ENCODE measurements at regions not wholly inside any gene's neighbourhood (a gene's known extent, or its start where the extent isn't known, plus 50 kb on each side); places are given as distances from the start of the nearest gene placed in this dataset.

DNA sequence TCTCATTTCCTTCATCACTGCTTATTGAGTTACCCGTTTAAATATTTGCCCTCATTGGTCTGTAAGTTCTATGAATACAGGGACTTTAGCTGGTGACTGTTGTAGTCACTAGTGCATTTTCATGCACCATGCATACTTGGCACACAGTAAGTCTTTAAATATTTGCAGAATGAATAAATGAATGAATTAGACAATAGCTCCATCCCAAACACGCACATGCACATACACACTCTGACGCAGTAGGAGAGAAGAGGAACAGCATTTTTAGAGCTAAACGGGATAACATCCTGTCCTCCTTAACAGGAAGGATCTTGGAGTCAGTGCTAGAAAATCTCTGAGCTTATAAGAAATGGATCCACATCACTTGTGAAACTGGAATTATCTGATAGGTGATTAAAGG is 447.7 kb downstream of the KIF4B start (continued):
- TF ChIP-seq NANOG (IDR thresholded peaks at IDR 0.05; ENCODE audit: insufficient read depth, low read depth, low read length, poor library complexity, severe bottlenecking), result no peak

Measured in H1 (cell line).